Liver (tissue), 8 donors: ENCODE measurements at regions not wholly inside any gene's neighbourhood (a gene's known extent, or its start where the extent isn't known, plus 50 kb on each side); places are given as distances from the start of the nearest gene placed in this dataset.

Experiments used
- DNase-seq: peaks from one replicate; pipeline ENCODE4 v3.0.0-alpha.2; 2017; ENCODE audit warnings: low spot score
- H3K27ac ChIP-seq, 2 donors: one replicate each; pipeline ENCODE4 v1.7.0; 2013; ENCODE audit warnings: inconsistent platforms in 2 of 2, low read length in 2 of 2, control low read depth in 1 of 2, low read depth in 1 of 2, mild to moderate bottlenecking in 1 of 2
- H3K27me3 ChIP-seq, 4 donors: one replicate each; pipeline versions ENCODE4 v1.6.1 to v1.7.0; 2013; ENCODE audit warnings: low read length in 3 of 4, inconsistent platforms in 1 of 4, mild to moderate bottlenecking in 1 of 4, moderate library complexity in 1 of 4; ENCODE audit not compliant: control insufficient read depth in 4 of 4, insufficient read depth in 4 of 4
- H3K36me3 ChIP-seq, 4 donors: one replicate each; pipeline versions ENCODE4 v1.6.1 to v1.7.0; 2013; ENCODE audit warnings: low read length in 3 of 4, mild to moderate bottlenecking in 3 of 4, low read depth in 1 of 4, moderate library complexity in 1 of 4; ENCODE audit not compliant: control insufficient read depth in 4 of 4, insufficient read depth in 3 of 4
- H3K4me1 ChIP-seq, 4 donors: one replicate each; pipeline versions ENCODE4 v1.6.1 to v1.7.0; 2013; ENCODE audit warnings: low read length in 3 of 4, mild to moderate bottlenecking in 3 of 4, moderate library complexity in 1 of 4; ENCODE audit not compliant: control insufficient read depth in 4 of 4, insufficient read depth in 4 of 4
- H3K4me3 ChIP-seq, 3 donors: one replicate each; pipeline versions ENCODE4 v1.6.1 to v1.7.0; 2013; ENCODE audit warnings: low read length in 3 of 3, control low read depth in 1 of 3, low read depth in 1 of 3, mild to moderate bottlenecking in 1 of 3
- H3K9ac ChIP-seq, 2 donors: one replicate each; pipeline ENCODE4 v1.7.0; 2013; ENCODE audit warnings: low read length in 2 of 2, mild to moderate bottlenecking in 2 of 2, moderate library complexity in 2 of 2, control low read depth in 1 of 2, low read depth in 1 of 2
- H3K9me3 ChIP-seq, 4 donors: one replicate each; pipeline versions ENCODE4 v1.6.1 to v1.7.0; 2013; ENCODE audit warnings: low read length in 3 of 4; ENCODE audit not compliant: control insufficient read depth in 4 of 4
- ATF3 ChIP-seq: IDR thresholded peaks from 2 replicates; pipeline ENCODE4 v1.6.1; 2016; ENCODE audit warnings: antibody characterized with exemption
- CTCF ChIP-seq: fragments of 150-350 bp; IDR thresholded peaks from 2 replicates; pipeline ENCODE4 v1.5.1; 2017; ENCODE audit warnings: improper control_type of control experiment, low read depth, low read length; ENCODE audit not compliant: missing input control
- EGR1 ChIP-seq, 2 donors: IDR thresholded peaks; 2 replicates each; pipeline ENCODE4 v1.6.1; 2016 to 2018; ENCODE audit warnings: antibody characterized with exemption in 2 of 2, low read depth in 2 of 2
- FOXA1 ChIP-seq: IDR thresholded peaks from 2 replicates; pipeline ENCODE4 v1.6.1; 2016; ENCODE audit warnings: antibody characterized with exemption
- FOXA2 ChIP-seq: IDR thresholded peaks from 2 replicates; pipeline ENCODE4 v1.6.1; 2016; ENCODE audit warnings: antibody characterized with exemption
- GABPA ChIP-seq, 2 donors: IDR thresholded peaks in 1 of 2; conservative IDR thresholded peaks in 1 of 2; 2 replicates each; pipeline ENCODE4 v1.6.1; 2016; ENCODE audit warnings: antibody characterized with exemption in 2 of 2, mild to moderate bottlenecking in 1 of 2, moderate library complexity in 1 of 2
- HNF4G ChIP-seq: IDR thresholded peaks from 2 replicates; pipeline ENCODE4 v1.6.1; 2016; ENCODE audit warnings: antibody characterized with exemption
- JUND ChIP-seq, 2 donors: IDR thresholded peaks; 2 replicates each; pipeline ENCODE4 v1.6.1; 2016; ENCODE audit warnings: antibody characterized with exemption in 2 of 2
- MAX ChIP-seq: IDR thresholded peaks from 2 replicates; pipeline ENCODE4 v1.6.1; 2016; ENCODE audit warnings: antibody characterized with exemption
- RAD21 ChIP-seq, 2 donors: IDR thresholded peaks; 2 replicates each; pipeline ENCODE4 v1.6.1; 2016; ENCODE audit warnings: antibody characterized with exemption in 2 of 2, mild to moderate bottlenecking in 2 of 2
- REST ChIP-seq: IDR thresholded peaks from 2 replicates; pipeline ENCODE4 v1.6.1; 2016; ENCODE audit warnings: antibody characterized with exemption, mild to moderate bottlenecking
- RXRA ChIP-seq, 2 donors: IDR thresholded peaks; 2 replicates each; pipeline ENCODE4 v1.6.1; 2017 to 2018; ENCODE audit warnings: antibody characterized with exemption in 2 of 2, mild to moderate bottlenecking in 1 of 2
- SP1 ChIP-seq: IDR thresholded peaks from 2 replicates; pipeline ENCODE4 v1.6.1; 2018; ENCODE audit warnings: antibody characterized with exemption, mild to moderate bottlenecking
- YY1 ChIP-seq: IDR thresholded peaks from 2 replicates; pipeline ENCODE4 v1.6.1; 2016; ENCODE audit warnings: antibody characterized with exemption, mild to moderate bottlenecking
- ZBTB33 ChIP-seq: IDR thresholded peaks from 2 replicates; pipeline ENCODE4 v1.6.1; 2016; ENCODE audit warnings: antibody characterized with exemption
- WGBS: extraction: QIAGEN DNeasy Blood & Tissue Kit; methylation state at CpG from one replicate; pipeline ENCODE4 v1.1.7; 2013; 5-methylcytosine and 5-hydroxymethylcytosine counted together
- donor health status: healthy.
- donor health status: healthy.
- donor health status: healthy.
- donor health status: healthy.
- donor health status: healthy.

- no peak overlapping the region for H3K9ac ChIP-seq
- DNase-seq, result no peak
Measured at GRCh38 chr5:86763929-86764328, 146.2 kb downstream of the COX7C start.

More at GRCh38 chr5:86763929-86764328, 146.2 kb downstream of the COX7C start:
- no peaks in the 10 kb centered on the region for H3K9me3 ChIP-seq
- no peaks in the 10 kb centered on the region for H3K36me3 ChIP-seq
- no peaks in the 10 kb centered on the region for H3K27me3 ChIP-seq
- no peak overlapping the region for H3K4me3 ChIP-seq
- 75% methylated on average over 1 of the region's 1 CpG for WGBS
- H3K27ac ChIP-seq, result no peak overlapping the region
- TF ChIP-seq YY1 (no peak), JUND (IDR thresholded peaks at IDR 0.05) (no peak), HNF4G (no peak), MAX (no peak), FOXA2 (no peak), ATF3 (no peak), FOXA1 (no peak), GABPA (IDR thresholded peaks at IDR 0.05 in 1 of 2, conservative IDR thresholded peaks at IDR 0.05 in 1 of 2) (no peak), RAD21 (IDR thresholded peaks at IDR 0.05) (no peak), SP1 (no peak), EGR1 (IDR thresholded peaks at IDR 0.05; ENCODE audit: low read depth in 2 of 2) (no peak), REST (no peak), RXRA (IDR thresholded peaks at IDR 0.05) (no peak), CTCF (no peak), ZBTB33 (no peak)
- H3K4me1 ChIP-seq, result no peaks in the 10 kb centered on the region
